ELF-1 (cell line): ENCODE measurements at regions not wholly inside any gene's neighbourhood (a gene's known extent, or its start where the extent isn't known, plus 50 kb on each side); places are given as distances from the start of the nearest gene placed in this dataset.

ENCODE experiments used
- DNase-seq: peaks from one replicate; pipeline ENCODE4 v3.0.0-alpha.2; 2016; ENCODE audit warnings: low read depth, low spot score

- DNase-seq: no peak
Observed at GRCh38 chr6:167493976-167494697, 169.3 kb downstream of the TTLL2 start.

- DNase-seq: no peak
Observed at GRCh38 chr6:167494698-167495435, 170.0 kb downstream of the TTLL2 start.

GRCh38 chr6:167495506-167496401 lies 170.9 kb downstream of the TTLL2 start:
- no peak for DNase-seq

- no peak for DNase-seq
Observed at GRCh38 chr6:167496707-167497106, 171.8 kb downstream of the TTLL2 start.

- DNase-seq: no peak
Observed at GRCh38 chr6:167497428-167498056, 172.7 kb downstream of the TTLL2 start.

GRCh38 chr6:167499161-167499660 lies 174.3 kb downstream of the TTLL2 start:
- DNase-seq: no peak

GRCh38 chr6:167500961-167501360 lies 176.1 kb downstream of the TTLL2 start:
- DNase-seq: no peak

- peak; percentile 61 for DNase-seq
Observed at GRCh38 chr6:167501831-167502385, 177.0 kb downstream of the TTLL2 start.

GRCh38 chr6:167502471-167502870 lies 177.6 kb downstream of the TTLL2 start:
- DNase-seq: no peak

- no peak for DNase-seq
Observed at GRCh38 chr6:167504385-167504961, 179.6 kb downstream of the TTLL2 start.

GRCh38 chr6:167505199-167505598 lies 180.3 kb downstream of the TTLL2 start:
- no peak for DNase-seq

- no peak for DNase-seq
Observed at GRCh38 chr6:167505782-167506181, 180.9 kb downstream of the TTLL2 start.

- no peak for DNase-seq
Observed at GRCh38 chr6:167506443-167507301, 181.8 kb downstream of the TTLL2 start.

- DNase-seq: no peak
Observed at GRCh38 chr6:167507376-167507945, 182.6 kb downstream of the TTLL2 start.

- DNase-seq: no peak
Observed at GRCh38 chr6:167508919-167509852, 184.3 kb downstream of the TTLL2 start.

GRCh38 chr6:167509853-167510220 lies 185.0 kb downstream of the TTLL2 start:
- DNase-seq: no peak

GRCh38 chr6:167510648-167511047 lies 185.8 kb downstream of the TTLL2 start:
- DNase-seq: no peak

- no peak for DNase-seq
Observed at GRCh38 chr6:167512696-167513375, 187.9 kb downstream of the TTLL2 start.
